Body of pancreas (tissue), 4 donors: ENCODE measurements at regions not wholly inside any gene's neighbourhood (a gene's known extent, or its start where the extent isn't known, plus 50 kb on each side); places are given as distances from the start of the nearest gene placed in this dataset.

Experiments used
- POLR2A ChIP-seq, 3 donors: fragments of 450-650 bp; IDR thresholded peaks; one replicate each; pipeline ENCODE4 v1.6.1; 2016; ENCODE audit warnings: antibody characterized with exemption in 3 of 3, mild to moderate bottlenecking in 2 of 3
- TF ChIP-seq, protein P1 (sequence below), 7 experiments: fragments of 450-650 bp in 4 of 7; fragments of 200-600 bp in 3 of 7; sonication (generic) in 3 of 7; IDR thresholded peaks; one replicate each; pipeline ENCODE4 v1.5.1; 2016 to 2019; ENCODE audit warnings: antibody characterized with exemption in 7 of 7

DNA sequence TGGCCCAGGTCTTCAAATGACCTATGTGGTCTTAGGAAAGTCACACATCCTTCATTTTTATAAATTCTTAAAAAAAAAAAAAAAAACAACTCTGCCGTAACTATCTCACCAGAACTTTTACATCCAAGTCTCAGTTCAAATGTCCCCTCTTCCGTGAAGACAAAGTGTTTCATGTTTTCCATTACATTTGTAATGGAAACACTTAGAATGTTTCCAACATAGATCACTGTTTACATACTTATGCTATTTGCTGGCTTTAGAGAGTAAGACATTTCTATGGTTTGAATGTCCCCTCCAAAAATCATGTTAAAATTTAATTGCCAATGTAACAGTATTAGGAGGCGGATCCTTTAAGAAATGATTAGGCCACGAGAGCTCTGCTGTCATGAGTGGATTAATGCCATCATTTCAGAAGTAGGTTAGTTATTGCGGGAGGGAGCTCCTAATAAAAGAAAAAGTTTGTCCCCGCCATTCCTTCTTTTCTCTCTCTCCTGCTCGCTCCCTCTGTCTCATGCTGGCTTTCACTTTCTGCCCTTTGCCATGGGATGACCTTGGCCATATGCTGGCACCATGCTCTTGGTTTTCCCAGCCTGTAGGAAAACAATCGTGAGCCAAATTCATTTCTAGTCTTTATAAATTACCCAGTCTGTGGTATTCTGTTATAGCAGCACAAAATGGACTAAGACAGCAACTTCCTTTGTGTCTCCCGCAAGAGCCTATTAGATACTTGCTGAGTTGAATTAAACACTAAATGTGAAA, 887.8 kb upstream of the SOX9 start:
- TF ChIP-seq, protein P1, sequence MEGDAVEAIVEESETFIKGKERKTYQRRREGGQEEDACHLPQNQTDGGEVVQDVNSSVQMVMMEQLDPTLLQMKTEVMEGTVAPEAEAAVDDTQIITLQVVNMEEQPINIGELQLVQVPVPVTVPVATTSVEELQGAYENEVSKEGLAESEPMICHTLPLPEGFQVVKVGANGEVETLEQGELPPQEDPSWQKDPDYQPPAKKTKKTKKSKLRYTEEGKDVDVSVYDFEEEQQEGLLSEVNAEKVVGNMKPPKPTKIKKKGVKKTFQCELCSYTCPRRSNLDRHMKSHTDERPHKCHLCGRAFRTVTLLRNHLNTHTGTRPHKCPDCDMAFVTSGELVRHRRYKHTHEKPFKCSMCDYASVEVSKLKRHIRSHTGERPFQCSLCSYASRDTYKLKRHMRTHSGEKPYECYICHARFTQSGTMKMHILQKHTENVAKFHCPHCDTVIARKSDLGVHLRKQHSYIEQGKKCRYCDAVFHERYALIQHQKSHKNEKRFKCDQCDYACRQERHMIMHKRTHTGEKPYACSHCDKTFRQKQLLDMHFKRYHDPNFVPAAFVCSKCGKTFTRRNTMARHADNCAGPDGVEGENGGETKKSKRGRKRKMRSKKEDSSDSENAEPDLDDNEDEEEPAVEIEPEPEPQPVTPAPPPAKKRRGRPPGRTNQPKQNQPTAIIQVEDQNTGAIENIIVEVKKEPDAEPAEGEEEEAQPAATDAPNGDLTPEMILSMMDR (IDR thresholded peaks at IDR 0.05), result no peak
- TF ChIP-seq POLR2A (IDR thresholded peaks at IDR 0.05), result no peak
